ENCODE measurements at regions not wholly inside any gene's neighbourhood (a gene's known extent, or its start where the extent isn't known, plus 50 kb on each side); places are given as distances from the start of the nearest gene placed in this dataset.
A peak's percentile ranks its signal among the peaks of the same experiment; 100 is the strongest.

DNA sequence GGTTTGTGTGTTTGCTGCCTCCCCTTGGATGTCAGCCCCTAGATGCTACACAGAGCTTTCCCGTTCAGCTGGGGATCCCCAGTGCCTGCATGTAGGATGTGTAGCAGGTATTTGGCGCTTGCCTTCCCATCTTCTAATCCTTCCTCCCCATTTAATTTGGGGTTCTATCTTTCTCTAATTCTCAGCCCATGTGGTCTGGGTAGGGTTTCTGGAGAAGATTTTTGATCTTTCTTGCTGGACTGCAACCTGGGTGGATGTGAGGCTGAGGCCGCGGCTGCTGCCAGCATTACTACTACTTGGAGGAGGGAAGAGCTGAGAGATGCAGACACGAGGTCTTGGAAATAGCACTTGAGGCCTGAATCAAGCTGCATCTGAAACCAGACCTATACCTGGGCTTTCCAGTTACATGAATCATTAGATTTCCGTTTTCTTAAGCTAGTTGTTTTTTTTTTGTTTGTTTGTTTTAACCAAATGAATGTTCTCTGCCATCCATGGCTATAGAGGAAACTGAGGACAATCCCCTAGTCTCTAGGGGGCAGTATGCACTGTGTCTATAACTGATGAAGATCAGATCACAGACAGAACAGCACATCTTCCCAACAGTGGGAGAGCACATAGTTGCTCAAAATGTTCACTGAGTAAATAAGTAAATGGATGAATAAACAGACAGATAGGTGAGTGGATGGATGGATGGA is 178.6 kb downstream of the FGF18 start:
- Histone ChIP-seq H3K4me3 (replicated peaks; ENCODE audit: insufficient read depth, low read length) (no peak overlapping the region), H3K27ac (replicated peaks) (no peak overlapping the region), H3K27me3 (ENCODE audit: insufficient read depth, poor library complexity, severe bottlenecking) (no peaks in the 10 kb centered on the region)
- no peak for TF ChIP-seq CTCF (IDR thresholded peaks at IDR 0.05; ENCODE audit: insufficient read depth, low read length)
- no peak for TF ChIP-seq POLR2AphosphoS5 (IDR thresholded peaks at IDR 0.05; ENCODE audit: low read depth)
- TF ChIP-seq SPI1 (IDR thresholded peaks at IDR 0.05; ENCODE audit: borderline replicate concordance, low read depth), result no peak
- TF ChIP-seq REST (IDR thresholded peaks at IDR 0.05; ENCODE audit: insufficient replicate concordance, low read depth), result no peak
- no peak for TF ChIP-seq GABPA (IDR thresholded peaks at IDR 0.05; ENCODE audit: low read depth)
- peak in 1 of 2 experiments; percentile 10 for DNase-seq (ENCODE audit: low read depth in 1 of 2, low spot score in 1 of 2)

DNA sequence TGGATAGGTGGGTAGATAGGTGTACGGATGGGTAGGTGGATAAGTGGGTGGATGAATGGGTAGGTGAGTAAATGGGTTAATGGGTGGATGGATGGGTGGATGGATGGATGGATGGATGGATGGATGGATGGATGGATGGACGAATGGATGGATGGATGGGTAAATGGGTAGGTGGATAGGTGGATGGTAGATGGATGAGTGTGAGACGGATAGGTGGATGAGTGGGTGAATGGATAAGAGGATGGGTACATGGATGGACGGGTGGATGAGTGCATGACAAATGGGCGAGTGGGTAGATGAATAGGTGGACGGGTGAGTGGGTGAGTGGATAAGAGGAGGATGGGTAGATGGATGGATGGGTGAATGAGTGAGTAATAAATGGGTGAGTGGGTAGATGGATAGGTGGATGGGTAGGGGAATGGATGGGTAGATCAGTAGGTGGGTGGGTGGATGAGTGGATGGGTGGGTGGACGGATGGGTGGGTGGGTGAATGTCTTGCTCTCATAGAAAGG is 179.2 kb downstream of the FGF18 start:
- H3K27me3 ChIP-seq (ENCODE audit: insufficient read depth, poor library complexity, severe bottlenecking), result no peaks in the 10 kb centered on the region
- no peak for DNase-seq (ENCODE audit: low read depth in 1 of 2, low spot score in 1 of 2)

More for the DNA sequence above, 179.2 kb downstream of the FGF18 start:
- TF ChIP-seq POLR2AphosphoS5 (IDR thresholded peaks at IDR 0.05; ENCODE audit: low read depth) (no peak), CTCF (IDR thresholded peaks at IDR 0.05; ENCODE audit: insufficient read depth, low read length) (no peak), REST (IDR thresholded peaks at IDR 0.05; ENCODE audit: insufficient replicate concordance, low read depth) (no peak), SPI1 (IDR thresholded peaks at IDR 0.05; ENCODE audit: borderline replicate concordance, low read depth) (no peak), GABPA (IDR thresholded peaks at IDR 0.05; ENCODE audit: low read depth) (no peak)
- no peak overlapping the region for H3K27ac ChIP-seq (replicated peaks)
- no peak overlapping the region for H3K4me3 ChIP-seq (replicated peaks; ENCODE audit: insufficient read depth, low read length)

All from HL-60 (cell line).